ENCODE measurements at regions not wholly inside any gene's neighbourhood (a gene's known extent, or its start where the extent isn't known, plus 50 kb on each side); places are given as distances from the start of the nearest gene placed in this dataset.
"Not testable (repeated sequence)": the region's sequence is repeated elsewhere in the genome, so short reads cannot be mapped to it uniquely, and the experiment has no call there.

GRCh38 chr1:194807530-194808220 is 1621.3 kb upstream of the B3GALT2 start:
- H3K4me3 Mint-ChIP-seq = no peak overlapping the region
- H3K9me3 Mint-ChIP-seq (ENCODE audit: low read depth) = no peaks in the 10 kb centered on the region
- H3K4me1 Mint-ChIP-seq (ENCODE audit: low read depth) = no peaks in the 10 kb centered on the region
- no peaks in the 10 kb centered on the region for H3K27me3 Mint-ChIP-seq
- H3K36me3 Mint-ChIP-seq = no peaks in the 10 kb centered on the region
- no peak overlapping the region for H3K27ac Mint-ChIP-seq

GRCh38 chr1:194802572-194802971 is 1616.2 kb upstream of the B3GALT2 start:
- Mint-ChIP-seq H3K27ac (no peak overlapping the region), H3K36me3 (no peaks in the 10 kb centered on the region), H3K27me3 (no peaks in the 10 kb centered on the region), H3K4me1 (ENCODE audit: low read depth) (no peaks in the 10 kb centered on the region), H3K9me3 (ENCODE audit: low read depth) (no peaks in the 10 kb centered on the region), H3K4me3 (no peak overlapping the region)

- no peaks in the 10 kb centered on the region for H3K27me3 Mint-ChIP-seq
- H3K27ac Mint-ChIP-seq = no peak overlapping the region
- no peak overlapping the region for H3K4me3 Mint-ChIP-seq
- H3K4me1 Mint-ChIP-seq (ENCODE audit: low read depth) = no peaks in the 10 kb centered on the region
- H3K36me3 Mint-ChIP-seq = no peaks in the 10 kb centered on the region
- H3K9me3 Mint-ChIP-seq (ENCODE audit: low read depth) = no peaks in the 10 kb centered on the region
Measured at GRCh38 chr1:194795917-194796593, 1609.6 kb upstream of the B3GALT2 start.

- H3K27ac Mint-ChIP-seq = no peak overlapping the region
- H3K36me3 Mint-ChIP-seq = no peaks in the 10 kb centered on the region
- H3K9me3 Mint-ChIP-seq (ENCODE audit: low read depth) = no peaks in the 10 kb centered on the region
- no peaks in the 10 kb centered on the region for H3K4me1 Mint-ChIP-seq (ENCODE audit: low read depth)
- no peak overlapping the region for H3K4me3 Mint-ChIP-seq
- no peaks in the 10 kb centered on the region for H3K27me3 Mint-ChIP-seq
Measured at GRCh38 chr1:194787001-194787400, 1600.6 kb upstream of the B3GALT2 start.

GRCh38 chr1:194786027-194786426 is 1599.6 kb upstream of the B3GALT2 start:
- no peaks in the 10 kb centered on the region for H3K36me3 Mint-ChIP-seq
- no peaks in the 10 kb centered on the region for H3K9me3 Mint-ChIP-seq (ENCODE audit: low read depth)
- H3K4me3 Mint-ChIP-seq = no peak overlapping the region
- no peaks in the 10 kb centered on the region for H3K27me3 Mint-ChIP-seq
- no peak overlapping the region for H3K27ac Mint-ChIP-seq
- no peaks in the 10 kb centered on the region for H3K4me1 Mint-ChIP-seq (ENCODE audit: low read depth)

- Mint-ChIP-seq H3K36me3 (no peaks in the 10 kb centered on the region), H3K27me3 (peaks cover 2% of the 10 kb centered on the region), H3K4me3 (no peak overlapping the region), H3K4me1 (ENCODE audit: low read depth) (no peaks in the 10 kb centered on the region), H3K27ac (no peak overlapping the region), H3K9me3 (ENCODE audit: low read depth) (no peaks in the 10 kb centered on the region)
Measured at GRCh38 chr1:194776657-194777056, 1590.2 kb upstream of the B3GALT2 start.

GRCh38 chr1:194774535-194774934 is 1588.1 kb upstream of the B3GALT2 start:
- Mint-ChIP-seq H3K36me3 (no peaks in the 10 kb centered on the region), H3K9me3 (ENCODE audit: low read depth) (no peaks in the 10 kb centered on the region), H3K4me1 (ENCODE audit: low read depth) (no peaks in the 10 kb centered on the region), H3K4me3 (no peak overlapping the region), H3K27ac (no peak overlapping the region), H3K27me3 (peaks cover 2% of the 10 kb centered on the region)

GRCh38 chr1:194755241-194755994 is 1569.0 kb upstream of the B3GALT2 start:
- no peaks in the 10 kb centered on the region for H3K9me3 Mint-ChIP-seq (ENCODE audit: low read depth)
- H3K27me3 Mint-ChIP-seq = no peaks in the 10 kb centered on the region
- no peak overlapping the region for H3K4me3 Mint-ChIP-seq
- no peaks in the 10 kb centered on the region for H3K4me1 Mint-ChIP-seq (ENCODE audit: low read depth)
- H3K36me3 Mint-ChIP-seq = no peaks in the 10 kb centered on the region
- no peak overlapping the region for H3K27ac Mint-ChIP-seq

- not testable (repeated sequence) for H3K27ac Mint-ChIP-seq; H3K4me3 Mint-ChIP-seq; H3K27me3 Mint-ChIP-seq; H3K9me3 Mint-ChIP-seq (ENCODE audit: low read depth); H3K36me3 Mint-ChIP-seq; H3K4me1 Mint-ChIP-seq (ENCODE audit: low read depth)
Measured at GRCh38 chr1:194738843-194739242, 1552.4 kb upstream of the B3GALT2 start.

- no peaks in the 10 kb centered on the region for H3K4me1 Mint-ChIP-seq (ENCODE audit: low read depth)
- H3K9me3 Mint-ChIP-seq (ENCODE audit: low read depth) = no peaks in the 10 kb centered on the region
- H3K4me3 Mint-ChIP-seq = no peak overlapping the region
- H3K36me3 Mint-ChIP-seq = no peaks in the 10 kb centered on the region
- H3K27me3 Mint-ChIP-seq = no peaks in the 10 kb centered on the region
- H3K27ac Mint-ChIP-seq = no peak overlapping the region
Measured at GRCh38 chr1:194734970-194735369, 1548.6 kb upstream of the B3GALT2 start.

- no peaks in the 10 kb centered on the region for H3K4me1 Mint-ChIP-seq (ENCODE audit: low read depth)
- no peak overlapping the region for H3K4me3 Mint-ChIP-seq
- no peaks in the 10 kb centered on the region for H3K36me3 Mint-ChIP-seq
Measured at GRCh38 chr1:194731025-194731424, 1544.6 kb upstream of the B3GALT2 start.

GRCh38 chr1:194730304-194730703 is 1543.9 kb upstream of the B3GALT2 start:
- H3K9me3 Mint-ChIP-seq (ENCODE audit: low read depth) = no peaks in the 10 kb centered on the region
- H3K36me3 Mint-ChIP-seq = no peaks in the 10 kb centered on the region
- no peak overlapping the region for H3K4me3 Mint-ChIP-seq
- H3K4me1 Mint-ChIP-seq (ENCODE audit: low read depth) = no peaks in the 10 kb centered on the region
- H3K27ac Mint-ChIP-seq = no peak overlapping the region
- no peaks in the 10 kb centered on the region for H3K27me3 Mint-ChIP-seq

More at GRCh38 chr1:194731025-194731424, 1544.6 kb upstream of the B3GALT2 start:
- Mint-ChIP-seq H3K27me3 (no peaks in the 10 kb centered on the region), H3K27ac (no peak overlapping the region), H3K9me3 (ENCODE audit: low read depth) (no peaks in the 10 kb centered on the region)

- H3K9me3 Mint-ChIP-seq (ENCODE audit: low read depth) = no peaks in the 10 kb centered on the region
- H3K27me3 Mint-ChIP-seq = no peaks in the 10 kb centered on the region
- no peaks in the 10 kb centered on the region for H3K36me3 Mint-ChIP-seq
- no peak overlapping the region for H3K4me3 Mint-ChIP-seq
- H3K27ac Mint-ChIP-seq = no peak overlapping the region
- no peaks in the 10 kb centered on the region for H3K4me1 Mint-ChIP-seq (ENCODE audit: low read depth)
Measured at GRCh38 chr1:194723067-194723466, 1536.7 kb upstream of the B3GALT2 start.

- no peaks in the 10 kb centered on the region for H3K4me1 Mint-ChIP-seq (ENCODE audit: low read depth)
- H3K9me3 Mint-ChIP-seq (ENCODE audit: low read depth) = no peaks in the 10 kb centered on the region
- no peaks in the 10 kb centered on the region for H3K36me3 Mint-ChIP-seq
- H3K27me3 Mint-ChIP-seq = no peaks in the 10 kb centered on the region
- no peak overlapping the region for H3K4me3 Mint-ChIP-seq
- H3K27ac Mint-ChIP-seq = no peak overlapping the region
Measured at GRCh38 chr1:194717941-194718340, 1531.5 kb upstream of the B3GALT2 start.

GRCh38 chr1:194717334-194717733 is 1530.9 kb upstream of the B3GALT2 start:
- H3K36me3 Mint-ChIP-seq = no peaks in the 10 kb centered on the region
- no peak overlapping the region for H3K4me3 Mint-ChIP-seq
- H3K9me3 Mint-ChIP-seq (ENCODE audit: low read depth) = no peaks in the 10 kb centered on the region
- H3K27me3 Mint-ChIP-seq = no peaks in the 10 kb centered on the region
- no peak overlapping the region for H3K27ac Mint-ChIP-seq
- no peaks in the 10 kb centered on the region for H3K4me1 Mint-ChIP-seq (ENCODE audit: low read depth)

All from activated naive CD8-positive, alpha-beta T cell (primary cell).